HL-60 (cell line): ENCODE measurements at regions not wholly inside any gene's neighbourhood (a gene's known extent, or its start where the extent isn't known, plus 50 kb on each side); places are given as distances from the start of the nearest gene placed in this dataset.

Experiments
- GABPA ChIP-seq: IDR thresholded peaks from 2 replicates; pipeline ENCODE4 v1.6.1; 2012; ENCODE audit warnings: low read depth
- POLR2AphosphoS5 ChIP-seq: IDR thresholded peaks from 2 replicates; pipeline ENCODE4 v1.6.1; 2012; ENCODE audit warnings: low read depth
- REST ChIP-seq: IDR thresholded peaks from 2 replicates; pipeline ENCODE4 v1.6.1; 2012; ENCODE audit warnings: low read depth; ENCODE audit not compliant: insufficient replicate concordance
- TF ChIP-seq, protein P1 (sequence below): IDR thresholded peaks from one replicate; pipeline ENCODE4 v1.5.1; 2011; ENCODE audit warnings: low read length, control low read depth, inconsistent platforms; ENCODE audit not compliant: insufficient read depth

GRCh38 chr10:56991591-56992069 lies 630.6 kb upstream of the ZWINT start:
- TF ChIP-seq, protein P1, sequence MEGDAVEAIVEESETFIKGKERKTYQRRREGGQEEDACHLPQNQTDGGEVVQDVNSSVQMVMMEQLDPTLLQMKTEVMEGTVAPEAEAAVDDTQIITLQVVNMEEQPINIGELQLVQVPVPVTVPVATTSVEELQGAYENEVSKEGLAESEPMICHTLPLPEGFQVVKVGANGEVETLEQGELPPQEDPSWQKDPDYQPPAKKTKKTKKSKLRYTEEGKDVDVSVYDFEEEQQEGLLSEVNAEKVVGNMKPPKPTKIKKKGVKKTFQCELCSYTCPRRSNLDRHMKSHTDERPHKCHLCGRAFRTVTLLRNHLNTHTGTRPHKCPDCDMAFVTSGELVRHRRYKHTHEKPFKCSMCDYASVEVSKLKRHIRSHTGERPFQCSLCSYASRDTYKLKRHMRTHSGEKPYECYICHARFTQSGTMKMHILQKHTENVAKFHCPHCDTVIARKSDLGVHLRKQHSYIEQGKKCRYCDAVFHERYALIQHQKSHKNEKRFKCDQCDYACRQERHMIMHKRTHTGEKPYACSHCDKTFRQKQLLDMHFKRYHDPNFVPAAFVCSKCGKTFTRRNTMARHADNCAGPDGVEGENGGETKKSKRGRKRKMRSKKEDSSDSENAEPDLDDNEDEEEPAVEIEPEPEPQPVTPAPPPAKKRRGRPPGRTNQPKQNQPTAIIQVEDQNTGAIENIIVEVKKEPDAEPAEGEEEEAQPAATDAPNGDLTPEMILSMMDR, result no peak
- TF ChIP-seq POLR2AphosphoS5 (no peak), GABPA (no peak), REST (no peak)
